ENCODE measurements at regions not wholly inside any gene's neighbourhood (a gene's known extent, or its start where the extent isn't known, plus 50 kb on each side); places are given as distances from the start of the nearest gene placed in this dataset.
"Not testable (repeated sequence)": the region's sequence is repeated elsewhere in the genome, so short reads cannot be mapped to it uniquely, and the experiment has no call there.

DNA sequence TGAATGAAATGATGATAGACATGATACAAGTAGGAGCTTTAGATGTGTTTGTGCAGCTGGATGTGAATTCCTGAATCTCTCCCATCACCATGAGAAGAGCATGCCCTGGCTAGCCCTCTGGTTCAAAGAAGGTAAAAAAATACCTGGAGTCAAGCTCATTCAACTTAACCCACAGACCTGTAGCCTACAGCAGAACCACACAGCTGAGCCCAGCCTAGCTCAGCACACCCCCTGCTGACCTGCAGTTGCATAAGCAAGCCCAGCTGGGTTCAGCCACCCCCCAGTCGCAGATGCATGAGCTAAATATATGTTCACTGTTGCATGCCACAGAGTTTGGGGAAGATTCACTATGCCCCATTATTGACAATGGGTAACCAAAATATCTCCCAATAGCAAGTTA lies 130.6 kb upstream of the RRN3 start:
- H3K4me3 ChIP-seq; H3K9me3 ChIP-seq; ATAC-seq; DNase-seq; H3K4me1 ChIP-seq; H3K36me3 ChIP-seq; H3K27me3 ChIP-seq (ENCODE audit: low read depth); intact Hi-C loops (cut with DNase I); H3K27ac ChIP-seq: not testable (repeated sequence)

DNA sequence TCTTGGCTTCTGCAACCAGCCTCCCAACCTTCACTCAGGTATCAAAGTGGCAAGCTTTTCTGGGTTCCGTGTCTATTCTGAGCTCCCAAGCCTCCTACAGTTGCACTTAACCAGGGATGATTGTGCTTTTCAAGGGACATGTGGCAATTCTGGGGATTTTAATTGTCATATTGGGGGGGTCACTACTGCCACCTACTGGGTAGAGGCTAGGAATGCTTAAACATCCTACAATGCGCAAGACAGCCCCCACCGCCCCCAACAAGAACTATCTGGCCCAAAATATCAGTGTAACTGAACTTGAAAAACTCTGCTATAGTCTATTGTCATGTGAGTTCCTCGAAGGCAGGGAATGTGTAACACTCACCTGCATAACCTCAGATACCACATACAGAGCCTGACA lies 129.3 kb upstream of the RRN3 start:
- DNase-seq; H3K36me3 ChIP-seq; H3K4me1 ChIP-seq; ATAC-seq; H3K9me3 ChIP-seq; H3K27me3 ChIP-seq (ENCODE audit: low read depth); H3K4me3 ChIP-seq; intact Hi-C loops (cut with DNase I); H3K27ac ChIP-seq: not testable (repeated sequence)

DNA sequence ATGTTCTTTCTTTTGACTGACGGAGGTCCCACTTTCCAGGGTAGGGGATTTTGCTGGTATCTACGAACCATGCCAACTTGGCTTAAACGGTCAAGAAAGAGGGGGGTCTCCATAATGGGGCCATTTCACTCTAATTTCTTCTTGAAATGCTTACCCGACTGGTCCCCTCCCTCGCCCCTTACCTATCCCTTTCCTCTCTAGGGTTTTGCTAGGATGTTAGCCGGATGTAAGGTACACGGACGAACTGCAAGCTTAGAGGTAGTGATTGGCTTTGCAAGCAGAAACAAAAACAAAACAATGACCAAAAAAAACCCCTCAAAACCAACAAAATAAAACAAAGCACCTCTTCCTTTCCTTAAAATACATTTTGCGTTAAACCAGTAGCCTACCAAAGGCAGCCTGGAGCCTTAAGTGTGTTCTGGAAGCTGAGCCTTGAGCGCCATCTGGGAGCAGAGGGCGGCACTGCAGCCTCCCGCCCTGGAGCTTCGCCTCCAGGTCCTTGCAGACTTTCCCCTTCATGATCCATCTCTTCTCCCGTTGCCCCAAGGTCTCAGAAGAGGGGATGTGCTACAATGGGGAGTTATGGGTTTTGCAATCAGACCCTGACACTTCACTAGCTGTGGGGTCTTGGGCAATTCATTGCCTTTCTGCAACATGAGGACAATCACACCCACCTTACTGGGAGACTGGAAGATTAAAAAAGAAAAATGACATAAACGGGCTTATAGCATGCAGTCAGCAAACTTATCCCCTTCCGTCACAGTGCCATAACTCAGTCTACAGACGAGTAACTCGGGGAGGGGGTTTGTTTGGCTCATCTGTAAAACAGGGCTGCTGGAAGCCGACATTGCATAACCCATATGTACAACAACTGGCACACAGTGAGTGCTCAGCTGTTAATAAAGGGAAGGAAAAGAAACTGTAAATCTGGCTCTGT lies 125.9 kb upstream of the RRN3 start:
- H3K27ac ChIP-seq; intact Hi-C loops (cut with DNase I); H3K36me3 ChIP-seq; H3K9me3 ChIP-seq; DNase-seq; H3K4me3 ChIP-seq; H3K4me1 ChIP-seq; H3K27me3 ChIP-seq (ENCODE audit: low read depth): not testable (repeated sequence)
- TF ChIP-seq, protein P1, sequence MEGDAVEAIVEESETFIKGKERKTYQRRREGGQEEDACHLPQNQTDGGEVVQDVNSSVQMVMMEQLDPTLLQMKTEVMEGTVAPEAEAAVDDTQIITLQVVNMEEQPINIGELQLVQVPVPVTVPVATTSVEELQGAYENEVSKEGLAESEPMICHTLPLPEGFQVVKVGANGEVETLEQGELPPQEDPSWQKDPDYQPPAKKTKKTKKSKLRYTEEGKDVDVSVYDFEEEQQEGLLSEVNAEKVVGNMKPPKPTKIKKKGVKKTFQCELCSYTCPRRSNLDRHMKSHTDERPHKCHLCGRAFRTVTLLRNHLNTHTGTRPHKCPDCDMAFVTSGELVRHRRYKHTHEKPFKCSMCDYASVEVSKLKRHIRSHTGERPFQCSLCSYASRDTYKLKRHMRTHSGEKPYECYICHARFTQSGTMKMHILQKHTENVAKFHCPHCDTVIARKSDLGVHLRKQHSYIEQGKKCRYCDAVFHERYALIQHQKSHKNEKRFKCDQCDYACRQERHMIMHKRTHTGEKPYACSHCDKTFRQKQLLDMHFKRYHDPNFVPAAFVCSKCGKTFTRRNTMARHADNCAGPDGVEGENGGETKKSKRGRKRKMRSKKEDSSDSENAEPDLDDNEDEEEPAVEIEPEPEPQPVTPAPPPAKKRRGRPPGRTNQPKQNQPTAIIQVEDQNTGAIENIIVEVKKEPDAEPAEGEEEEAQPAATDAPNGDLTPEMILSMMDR (IDR thresholded peaks at IDR 0.05), result peak; percentile 83
- peak; percentile 91 for ATAC-seq

DNA sequence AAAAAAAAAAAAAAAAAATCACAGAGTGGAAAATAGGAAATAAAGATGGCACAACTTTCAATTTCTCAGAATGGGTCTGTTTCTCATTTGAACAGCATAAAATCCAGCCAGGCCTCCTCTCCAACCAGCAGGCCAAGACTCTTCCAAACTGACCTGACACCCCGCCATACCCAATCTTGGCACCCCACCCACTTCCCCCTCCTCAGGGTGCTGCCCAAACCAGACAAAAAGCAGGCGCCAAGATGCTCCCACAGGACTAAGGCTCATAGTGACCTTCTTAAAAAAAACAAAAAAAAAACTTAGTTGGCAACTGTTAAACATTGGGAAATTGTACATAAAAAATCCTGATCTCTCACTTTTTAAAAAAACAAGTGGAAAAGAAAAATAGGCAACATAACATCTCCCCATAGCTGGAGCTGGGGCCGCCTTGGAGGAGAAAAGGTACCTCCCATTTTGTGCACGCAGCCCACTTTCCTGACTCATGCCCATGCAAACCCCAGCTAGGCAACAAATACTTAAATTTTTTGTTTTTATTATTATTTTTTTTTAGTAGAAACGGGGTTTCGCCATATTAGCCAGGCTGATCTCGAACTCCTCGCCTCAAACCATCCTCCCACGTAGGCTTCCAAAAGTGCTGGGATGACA lies 124.9 kb upstream of the RRN3 start:
- H3K4me3 ChIP-seq; H3K36me3 ChIP-seq; H3K27ac ChIP-seq; H3K4me1 ChIP-seq; intact Hi-C loops (cut with DNase I); H3K9me3 ChIP-seq; ATAC-seq; DNase-seq; H3K27me3 ChIP-seq (ENCODE audit: low read depth): not testable (repeated sequence)

DNA sequence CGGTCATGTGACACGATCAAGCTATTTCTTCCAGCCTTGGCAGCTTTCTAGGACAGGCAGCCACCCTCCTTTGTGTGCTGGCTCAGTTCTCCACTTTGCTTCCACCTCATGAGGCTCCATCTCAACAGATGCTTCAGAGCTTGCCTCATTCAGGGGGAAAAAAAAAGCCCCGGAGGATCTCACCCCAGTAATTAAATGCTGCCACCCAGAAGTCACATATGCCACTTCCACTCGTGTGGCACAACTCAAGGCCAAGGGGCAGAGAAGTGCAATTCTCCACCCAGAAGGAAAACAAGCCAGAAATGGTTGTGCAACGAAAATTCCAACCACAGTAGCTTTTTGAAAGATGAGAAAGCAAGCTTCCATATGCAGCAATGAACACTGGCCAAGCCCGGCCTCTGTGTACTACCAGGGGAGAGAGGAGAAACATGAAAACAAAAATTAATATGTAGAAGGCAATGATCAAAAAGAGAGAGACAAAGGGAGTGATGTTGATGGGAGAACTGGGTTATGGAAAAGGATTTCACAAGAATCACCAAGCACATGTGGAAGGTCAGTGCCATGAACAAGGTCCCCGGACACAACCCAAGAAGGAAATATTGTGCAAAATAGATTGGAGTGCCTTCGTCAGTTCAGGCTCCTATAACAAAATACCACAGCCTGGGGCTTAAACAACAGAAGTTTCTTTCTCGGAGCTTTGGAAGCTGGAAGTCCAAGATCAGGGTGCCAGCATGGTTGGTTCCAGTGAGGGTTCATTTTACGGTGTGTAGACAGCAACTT lies 113.3 kb upstream of the RRN3 start:
- H3K9me3 ChIP-seq; DNase-seq; H3K27ac ChIP-seq; H3K4me1 ChIP-seq; H3K36me3 ChIP-seq; intact Hi-C loops (cut with DNase I); H3K4me3 ChIP-seq; H3K27me3 ChIP-seq (ENCODE audit: low read depth): not testable (repeated sequence)
- peak; percentile 66 to 67 for ATAC-seq

DNA sequence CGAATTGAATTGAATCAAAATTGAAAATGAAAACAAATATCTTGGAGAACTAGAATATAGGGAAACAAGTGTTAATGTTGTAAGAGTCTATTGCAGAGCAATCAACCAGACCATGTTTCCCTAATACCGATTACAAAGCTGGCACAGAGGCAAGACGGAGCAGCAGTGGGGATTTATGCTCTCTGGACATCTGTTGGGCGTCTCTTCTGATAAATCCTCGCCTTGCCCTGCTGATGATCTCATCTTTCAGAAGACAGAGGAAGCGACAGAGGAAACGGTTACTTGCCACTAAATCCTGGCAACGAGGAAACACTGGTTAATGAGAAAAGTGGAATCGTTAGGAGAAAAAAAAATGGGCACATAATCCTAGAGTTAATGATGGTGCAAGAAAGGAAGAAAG lies 112.4 kb upstream of the RRN3 start:
- H3K9me3 ChIP-seq; H3K4me1 ChIP-seq; H3K27ac ChIP-seq; H3K36me3 ChIP-seq; H3K27me3 ChIP-seq (ENCODE audit: low read depth); intact Hi-C loops (cut with DNase I); DNase-seq; H3K4me3 ChIP-seq: not testable (repeated sequence)
- ATAC-seq, result peak; percentile 32 to 59

DNA sequence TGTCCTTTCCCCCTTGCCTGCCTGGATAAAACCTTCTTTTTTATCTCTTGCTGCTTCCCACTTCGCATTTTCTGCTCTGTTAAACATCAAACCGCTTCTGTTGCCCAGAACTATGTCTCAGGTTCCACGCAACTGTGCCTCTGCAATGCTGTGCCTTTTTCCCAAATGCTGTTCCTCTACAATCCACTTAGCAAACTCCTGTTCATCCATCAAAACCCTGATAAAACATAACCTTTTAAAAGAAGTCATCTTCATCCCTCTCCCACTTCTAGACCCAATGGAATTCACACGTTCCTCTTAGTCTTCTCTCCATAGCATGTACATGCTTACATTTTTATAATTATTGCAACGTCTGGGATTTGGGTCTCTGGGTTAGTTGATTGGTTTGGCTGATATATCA lies 111.9 kb upstream of the RRN3 start:
- H3K36me3 ChIP-seq; H3K9me3 ChIP-seq; H3K4me1 ChIP-seq; H3K27ac ChIP-seq; DNase-seq; H3K4me3 ChIP-seq; H3K27me3 ChIP-seq (ENCODE audit: low read depth); ATAC-seq; intact Hi-C loops (cut with DNase I): not testable (repeated sequence)

DNA sequence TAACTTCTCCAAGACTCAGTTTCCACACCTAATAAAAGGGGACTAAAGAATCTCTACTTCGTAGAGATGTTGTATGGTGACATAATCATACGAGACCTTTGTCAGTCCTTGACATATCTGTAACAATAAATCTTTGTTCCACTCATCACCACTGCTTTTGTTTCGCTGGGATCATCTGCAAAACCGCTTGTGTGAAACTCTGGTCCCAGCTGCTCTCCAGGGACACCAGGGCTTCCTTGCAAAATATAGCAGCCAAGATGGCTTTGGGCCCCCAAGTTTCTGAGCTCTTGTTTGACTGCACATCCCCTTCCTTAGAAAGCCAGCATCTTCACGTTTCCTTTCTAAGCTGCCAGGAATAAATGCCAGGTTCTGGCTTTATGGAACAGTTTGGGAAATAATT lies 110.5 kb upstream of the RRN3 start:
- ATAC-seq, DNase-seq, H3K4me1 ChIP-seq: not testable (repeated sequence)

DNA sequence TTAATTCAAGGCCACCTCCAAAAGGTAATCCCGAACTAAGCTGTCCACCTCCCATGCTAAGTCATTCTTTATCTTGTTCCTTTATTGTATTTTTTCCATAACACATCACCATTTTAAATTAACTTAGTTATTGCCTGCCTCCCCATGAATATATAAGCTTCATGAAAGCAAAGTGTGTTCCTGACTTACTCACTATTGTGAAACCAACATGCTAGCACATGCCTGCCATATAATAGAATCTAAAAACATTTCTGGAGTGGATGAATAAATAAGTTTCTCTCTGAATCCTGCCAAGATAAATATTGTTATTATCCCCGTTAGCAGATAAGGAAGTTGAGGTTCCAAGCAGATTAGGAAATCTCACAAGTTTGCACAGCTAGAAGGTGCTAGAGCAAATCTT lies 98.7 kb upstream of the RRN3 start:
- H3K36me3 ChIP-seq; H3K4me1 ChIP-seq; H3K27ac ChIP-seq; DNase-seq; H3K4me3 ChIP-seq; H3K9me3 ChIP-seq; H3K27me3 ChIP-seq (ENCODE audit: low read depth); intact Hi-C loops (cut with DNase I); ATAC-seq: not testable (repeated sequence)

More for the DNA sequence above, 110.5 kb upstream of the RRN3 start:
- H3K9me3 ChIP-seq; H3K36me3 ChIP-seq; H3K27ac ChIP-seq; intact Hi-C loops (cut with DNase I); H3K27me3 ChIP-seq (ENCODE audit: low read depth); H3K4me3 ChIP-seq: not testable (repeated sequence)

DNA sequence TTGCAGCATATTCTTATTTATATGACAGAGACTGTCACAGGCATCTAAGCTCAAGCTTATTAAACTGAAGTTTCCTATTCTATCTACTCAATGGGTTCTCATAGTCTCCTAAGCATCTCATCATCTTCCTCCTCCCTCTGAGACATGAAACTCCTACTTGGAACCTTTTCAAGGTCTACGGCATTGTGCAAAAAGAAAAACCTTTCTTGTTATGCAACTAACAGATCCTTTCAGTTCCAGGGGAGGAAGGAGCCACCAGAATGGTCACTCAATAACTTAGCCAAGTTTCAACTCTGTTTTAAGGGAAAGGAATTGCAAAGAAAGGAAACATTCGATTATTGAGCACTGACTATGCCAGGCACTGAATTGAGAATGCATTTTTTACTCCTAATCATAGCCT lies 98.1 kb upstream of the RRN3 start:
- H3K27me3 ChIP-seq (ENCODE audit: low read depth); intact Hi-C loops (cut with DNase I); H3K9me3 ChIP-seq; ATAC-seq; H3K27ac ChIP-seq; H3K4me1 ChIP-seq; DNase-seq; H3K36me3 ChIP-seq; H3K4me3 ChIP-seq: not testable (repeated sequence)

DNA sequence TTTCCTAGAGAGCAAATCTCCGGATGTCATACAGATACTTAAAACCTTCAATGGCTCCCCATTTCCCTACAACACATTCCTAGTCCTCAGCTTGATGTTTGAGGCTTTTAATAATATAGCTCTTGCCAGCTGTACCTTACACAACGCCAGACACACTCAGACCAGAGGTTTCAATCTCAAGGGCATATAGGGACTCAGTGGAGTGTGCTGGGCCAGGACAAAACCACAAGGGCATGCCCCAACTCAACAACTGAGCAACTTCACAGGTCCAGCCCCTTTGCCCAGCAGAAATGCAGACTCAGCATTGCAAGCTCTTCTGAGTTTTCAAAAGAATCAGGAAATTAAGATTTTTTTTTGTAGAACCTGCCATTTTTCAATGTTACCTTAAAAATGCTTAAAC lies 95.4 kb upstream of the RRN3 start:
- DNase-seq; intact Hi-C loops (cut with DNase I); H3K9me3 ChIP-seq; H3K36me3 ChIP-seq; H3K27ac ChIP-seq; ATAC-seq; H3K27me3 ChIP-seq (ENCODE audit: low read depth); H3K4me3 ChIP-seq; H3K4me1 ChIP-seq: not testable (repeated sequence)
